SW 1271 (cell line): ENCODE measurements at regions not wholly inside any gene's neighbourhood (a gene's known extent, or its start where the extent isn't known, plus 50 kb on each side); places are given as distances from the start of the nearest gene placed in this dataset.
A peak's percentile ranks its signal among the peaks of the same experiment; 100 is the strongest.
"Not testable (repeated sequence)": the region's sequence is repeated elsewhere in the genome, so short reads cannot be mapped to it uniquely, and the experiment has no call there.

Experiments used
- DNase-seq, 2 experiments: peaks; one replicate each; lab custom pipeline; 2025; lab: John Stamatoyannopoulos, UW

DNA sequence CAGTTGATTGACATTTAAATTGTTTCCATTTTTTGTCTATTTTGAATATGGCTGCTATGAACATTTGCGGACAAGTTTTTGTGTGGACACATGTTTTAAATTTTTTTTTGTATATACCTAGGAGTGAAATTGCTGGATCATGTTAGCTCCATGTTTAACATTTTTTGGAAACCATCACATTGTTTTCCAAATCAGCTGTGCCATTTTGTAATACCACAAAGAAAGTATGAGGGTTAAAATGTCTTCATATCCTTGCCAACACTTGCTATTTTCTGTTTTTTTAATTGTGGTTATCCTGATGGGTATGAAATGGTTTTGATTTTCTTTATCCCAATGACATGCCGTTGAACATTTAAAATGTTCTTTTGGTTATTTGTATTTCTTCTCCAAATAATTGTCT, 52.1 kb downstream of the CARTPT start:
- DNase-seq: no peak

- peak in 1 of 2 experiments; percentile 58 for DNase-seq
Measured at GRCh38 chr5:71778678-71779276, 59.7 kb downstream of the CARTPT start.

DNA sequence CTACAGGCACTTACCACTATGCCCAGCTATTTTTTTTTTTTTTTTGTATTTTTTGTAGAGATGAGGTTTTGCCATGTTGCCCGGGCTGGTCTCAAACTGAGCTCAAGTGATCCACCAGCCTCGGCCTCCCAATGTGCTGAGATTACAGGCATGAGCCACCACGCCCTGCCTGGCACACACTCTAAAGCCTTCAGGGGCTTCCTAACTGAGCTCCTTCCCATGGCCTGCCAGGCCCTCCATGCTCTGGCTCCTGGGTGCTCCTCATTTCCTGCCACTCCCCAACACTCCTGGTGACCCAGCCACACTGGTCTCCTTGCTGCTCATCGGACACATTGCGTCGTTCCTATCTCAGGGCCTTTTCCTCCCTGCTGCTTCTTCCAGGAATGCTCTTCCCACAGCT, 61.5 kb downstream of the CARTPT start:
- no peak for DNase-seq

DNA sequence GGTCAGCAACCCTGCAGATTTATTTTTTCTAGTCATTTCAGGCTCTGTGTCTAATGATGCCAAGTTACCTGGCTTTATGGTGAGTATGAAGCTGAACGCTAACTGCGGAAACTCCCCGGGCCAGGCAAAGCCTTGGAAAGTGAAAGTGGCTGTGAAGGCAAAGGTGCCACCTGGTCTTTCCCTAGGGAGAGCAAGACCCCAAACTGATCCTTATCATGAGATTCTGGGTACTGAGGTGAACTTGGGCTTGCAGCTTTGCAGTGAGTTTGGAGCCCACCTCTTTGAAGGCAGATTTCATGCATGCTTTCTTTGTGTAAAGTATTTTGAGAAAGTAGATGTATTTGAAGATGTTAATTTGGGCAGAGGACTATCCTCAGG, 63.3 kb downstream of the CARTPT start:
- no peak for DNase-seq

GRCh38 chr5:71782771-71783770, 64.0 kb downstream of the CARTPT start:
- DNase-seq: peak; percentile 4 to 31

DNA sequence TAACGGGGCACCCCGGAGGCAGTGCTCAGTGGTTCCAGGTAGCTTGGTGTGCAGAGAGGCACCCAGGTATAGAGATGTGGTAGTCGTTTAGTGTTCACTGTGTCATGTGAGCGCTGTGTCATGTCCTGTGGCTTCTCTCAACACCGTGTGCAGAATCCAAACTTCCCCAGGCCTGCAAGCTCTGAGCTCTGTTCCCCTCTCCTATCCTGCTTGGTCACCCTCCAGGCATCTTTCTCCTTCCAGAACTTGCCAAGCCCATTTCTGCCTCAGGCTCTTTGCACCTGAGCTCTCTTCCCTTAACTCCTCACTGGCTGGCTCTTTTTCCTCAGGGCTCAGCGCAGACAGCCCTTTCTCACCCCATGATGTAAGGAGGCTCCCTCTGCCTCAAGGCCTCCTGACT, 64.8 kb downstream of the CARTPT start:
- DNase-seq: no peak

DNA sequence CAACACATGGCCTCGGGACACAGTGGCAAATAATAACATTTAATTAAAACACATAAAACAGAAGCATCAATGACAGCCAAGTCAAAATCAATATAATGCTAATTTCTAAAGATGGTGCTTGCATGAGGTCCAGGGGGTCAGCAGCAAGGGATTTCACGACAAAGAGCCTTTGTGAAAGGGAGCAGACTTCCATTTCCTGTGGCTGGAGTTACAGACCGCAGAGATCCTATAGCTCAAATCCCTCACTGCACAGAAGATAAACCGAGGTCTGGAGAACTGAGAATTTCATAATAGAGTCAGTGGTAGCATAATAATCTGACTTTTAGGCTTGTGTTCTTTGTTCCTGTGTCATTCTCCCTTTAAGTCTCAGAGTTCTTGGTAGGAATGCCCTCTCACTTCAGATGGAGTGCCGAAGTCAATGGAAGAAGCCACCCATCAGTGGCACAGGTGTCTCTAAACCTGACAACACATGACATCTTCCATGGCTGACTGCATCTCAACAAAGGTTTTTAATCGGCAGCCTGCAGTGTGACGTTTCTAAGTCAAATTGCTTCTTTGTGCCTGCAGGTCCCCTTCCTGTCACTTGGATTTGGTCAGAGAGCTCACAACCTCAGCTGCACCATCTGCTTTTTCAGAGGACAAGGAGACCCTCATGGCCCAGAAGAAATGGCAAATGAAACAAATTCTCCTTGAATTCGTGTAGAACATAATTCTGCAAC, 67.4 kb downstream of the CARTPT start:
- no peak for DNase-seq

- no peak for DNase-seq
Measured at GRCh38 chr5:71788794-71789193, 69.7 kb downstream of the CARTPT start.

GRCh38 chr5:71789746-71790145, 70.7 kb downstream of the CARTPT start:
- no peak for DNase-seq

DNA sequence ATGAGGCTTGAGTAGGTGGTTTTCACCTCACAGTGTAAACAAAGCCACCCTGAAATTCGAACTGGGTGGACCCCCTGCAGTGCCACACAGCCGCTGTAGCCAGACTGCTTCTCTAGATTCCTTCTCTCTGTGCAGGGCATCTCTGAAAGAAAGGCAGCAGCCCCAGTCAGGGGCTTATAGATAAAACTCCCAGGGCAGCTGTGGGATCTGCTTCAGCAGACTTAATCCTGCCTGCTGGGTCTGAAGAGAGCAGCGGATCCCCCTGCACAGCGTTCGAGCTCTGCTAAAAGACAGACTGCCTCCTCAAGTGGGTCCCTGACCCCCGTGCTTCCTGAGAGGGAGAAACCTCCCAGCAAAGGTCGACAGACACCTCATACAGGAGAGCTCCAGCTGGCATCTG, 71.4 kb downstream of the CARTPT start:
- DNase-seq: no peak

DNA sequence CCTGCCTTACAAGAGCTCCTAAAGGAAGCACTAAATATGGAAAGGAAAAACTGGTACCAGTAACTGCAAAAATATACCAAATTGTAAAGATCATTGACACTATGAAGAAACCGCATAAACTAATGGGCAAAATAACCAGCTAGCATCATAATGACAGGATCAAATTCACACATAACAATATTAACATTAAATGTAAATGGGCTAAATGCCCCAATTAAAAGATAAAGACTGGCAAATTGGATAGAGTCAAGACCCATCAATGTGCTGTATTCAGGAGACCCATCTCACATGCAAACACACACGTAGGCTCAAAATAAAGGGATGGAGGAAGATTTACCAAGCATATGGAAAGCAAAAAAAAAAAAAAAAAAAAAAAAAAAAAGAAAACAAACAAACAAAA, 73.0 kb downstream of the CARTPT start:
- DNase-seq: not testable (repeated sequence)

DNA sequence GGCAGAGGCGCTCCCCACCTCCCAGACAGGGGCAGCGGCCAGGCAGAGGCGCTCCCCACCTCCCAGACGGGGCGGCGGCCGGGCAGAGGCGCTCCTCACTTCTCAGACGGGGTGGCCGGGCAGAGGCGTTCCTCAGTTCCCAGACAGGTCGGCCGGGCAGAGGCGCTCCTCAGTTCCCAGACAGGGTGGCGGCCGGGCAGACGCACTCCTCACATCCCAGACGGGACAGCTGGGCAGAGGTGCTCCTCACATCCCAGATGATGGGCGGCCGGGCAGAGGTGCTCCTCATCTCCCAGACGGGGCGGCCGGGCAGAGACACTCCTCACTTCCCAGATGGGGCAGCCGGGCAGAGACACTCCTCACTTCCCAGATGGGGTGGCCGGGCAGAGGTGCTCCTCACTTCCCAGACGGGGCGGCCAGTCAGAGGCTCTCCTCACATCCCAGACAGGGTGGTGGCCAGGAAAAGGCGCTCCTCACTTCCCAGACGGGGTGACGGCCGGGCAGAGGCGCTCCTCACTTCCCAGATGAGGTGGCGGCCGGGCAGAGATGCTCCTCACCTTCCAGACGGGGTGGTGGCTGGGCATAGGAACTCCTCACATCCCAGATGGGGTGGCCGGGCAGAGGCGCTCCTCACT, 75.1 kb downstream of the CARTPT start:
- no peak for DNase-seq

- DNase-seq: no peak
Measured at GRCh38 chr5:71802673-71803072, 83.6 kb downstream of the CARTPT start.

DNA sequence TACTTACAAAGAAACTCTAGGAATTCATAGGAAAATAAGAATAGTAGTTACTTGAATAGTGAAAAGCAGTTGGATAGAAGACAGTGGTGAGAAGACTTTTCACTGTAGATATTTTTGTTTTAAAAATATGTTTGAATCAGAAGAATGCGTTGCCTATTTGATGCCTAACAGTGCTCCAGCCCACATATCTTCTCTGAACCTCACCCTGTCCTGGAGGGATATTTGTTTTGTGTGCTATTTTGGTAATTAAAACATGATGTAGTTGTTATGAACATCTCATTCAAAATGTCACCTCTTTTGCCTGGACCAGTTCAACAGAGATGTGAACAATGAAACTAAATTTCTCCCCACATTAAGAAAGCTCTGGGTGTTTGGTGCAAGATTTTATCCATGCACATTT, 87.6 kb downstream of the CARTPT start:
- DNase-seq: no peak

- DNase-seq: no peak
Measured at GRCh38 chr5:71807909-71808308, 88.8 kb downstream of the CARTPT start.

- no peak for DNase-seq
Measured at GRCh38 chr5:71809446-71809845, 90.4 kb downstream of the CARTPT start.

GRCh38 chr5:71810023-71810422, 90.9 kb downstream of the CARTPT start:
- no peak for DNase-seq

DNA sequence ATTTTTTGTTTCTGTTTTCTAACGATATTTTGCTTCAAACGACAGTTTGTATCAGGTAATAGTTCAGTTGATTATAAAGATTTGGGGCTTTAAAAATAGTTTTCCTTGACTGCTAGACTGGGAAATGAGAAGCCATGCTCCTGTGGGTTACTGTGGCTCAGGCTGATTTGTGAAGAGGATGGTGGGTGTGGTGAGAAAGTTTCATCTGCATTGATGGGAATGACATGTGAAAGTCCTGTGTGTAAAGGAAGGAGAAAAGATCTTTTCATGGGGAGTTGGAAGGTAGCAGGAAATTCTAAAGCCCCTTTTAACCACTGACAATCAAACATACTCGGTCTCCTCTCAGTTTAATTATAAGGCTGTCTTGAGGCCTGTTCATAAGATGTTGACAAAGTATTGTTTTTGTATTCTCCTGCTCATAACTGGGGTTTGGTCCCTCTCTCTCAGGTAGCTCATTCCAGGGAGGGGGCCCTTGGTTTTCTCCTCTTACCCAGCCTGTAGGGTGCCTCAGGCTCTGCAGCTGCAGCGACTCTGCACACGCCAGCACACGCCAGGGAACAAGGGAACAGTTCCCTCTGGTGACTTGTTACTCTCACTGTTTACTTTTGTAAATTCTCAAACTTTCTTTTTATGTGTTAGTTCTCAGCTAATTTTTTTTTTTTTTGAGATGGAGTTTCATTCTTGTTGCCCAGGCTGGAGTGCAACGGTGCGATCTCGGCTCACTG, 91.6 kb downstream of the CARTPT start:
- DNase-seq: no peak

GRCh38 chr5:71811779-71812178, 92.7 kb downstream of the CARTPT start:
- no peak for DNase-seq

- no peak for DNase-seq
Measured at GRCh38 chr5:71816307-71816706, 97.2 kb downstream of the CARTPT start.

DNA sequence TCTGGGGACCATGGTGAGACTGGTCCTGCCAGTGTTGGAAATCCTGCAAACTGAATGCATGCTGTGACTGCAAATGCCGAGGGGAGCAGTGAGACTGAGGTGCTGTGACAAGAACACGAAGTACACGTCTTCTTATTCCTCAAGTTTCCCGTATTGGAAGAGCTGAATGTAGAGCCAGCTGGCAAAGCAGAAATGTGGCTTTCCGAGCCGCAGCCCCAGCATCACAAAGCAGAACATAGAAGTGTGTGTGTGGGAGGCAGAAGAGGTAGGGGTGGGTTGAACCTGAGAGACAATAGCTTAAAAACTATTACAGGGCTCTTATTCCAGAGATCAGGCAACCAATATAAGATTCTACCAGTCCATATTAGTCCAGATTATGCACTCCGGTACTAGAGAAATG, 98.8 kb downstream of the CARTPT start:
- no peak for DNase-seq

- no peak for DNase-seq
Measured at GRCh38 chr5:71821029-71821428, 102.0 kb downstream of the CARTPT start.
